IgD-negative memory B cell (primary cell): ENCODE measurements at regions not wholly inside any gene's neighbourhood (a gene's known extent, or its start where the extent isn't known, plus 50 kb on each side); places are given as distances from the start of the nearest gene placed in this dataset.
A peak's percentile ranks its signal among the peaks of the same experiment; 100 is the strongest.
"Not testable (repeated sequence)": the region's sequence is repeated elsewhere in the genome, so short reads cannot be mapped to it uniquely, and the experiment has no call there.

Experiments
- H3K27ac Mint-ChIP-seq, 3 donors: one replicate each; pipeline ENCODE4 v1.8.0; 2020 to 2022; ENCODE audit warnings: mild to moderate bottlenecking in 3 of 3, mixed read lengths in 3 of 3, moderate library complexity in 1 of 3
- H3K27me3 Mint-ChIP-seq: one replicate; pipeline ENCODE4 v1.8.0; 2021; ENCODE audit warnings: mixed read lengths
- H3K36me3 Mint-ChIP-seq: one replicate; pipeline ENCODE4 v1.8.0; 2020; ENCODE audit warnings: mild to moderate bottlenecking, mixed read lengths
- H3K4me1 Mint-ChIP-seq, 3 donors: one replicate each; pipeline ENCODE4 v1.8.0; 2020 to 2022; ENCODE audit warnings: mixed read lengths in 3 of 3, mild to moderate bottlenecking in 1 of 3
- H3K4me3 Mint-ChIP-seq, 4 donors: one replicate each; pipeline ENCODE4 v1.8.0; 2020 to 2022; ENCODE audit warnings: mild to moderate bottlenecking in 4 of 4, mixed read lengths in 4 of 4, moderate library complexity in 3 of 4
- H3K9me3 Mint-ChIP-seq, 3 donors: one replicate each; pipeline ENCODE4 v1.8.0; 2020 to 2021; ENCODE audit warnings: mixed read lengths in 3 of 3, mild to moderate bottlenecking in 1 of 3

DNA sequence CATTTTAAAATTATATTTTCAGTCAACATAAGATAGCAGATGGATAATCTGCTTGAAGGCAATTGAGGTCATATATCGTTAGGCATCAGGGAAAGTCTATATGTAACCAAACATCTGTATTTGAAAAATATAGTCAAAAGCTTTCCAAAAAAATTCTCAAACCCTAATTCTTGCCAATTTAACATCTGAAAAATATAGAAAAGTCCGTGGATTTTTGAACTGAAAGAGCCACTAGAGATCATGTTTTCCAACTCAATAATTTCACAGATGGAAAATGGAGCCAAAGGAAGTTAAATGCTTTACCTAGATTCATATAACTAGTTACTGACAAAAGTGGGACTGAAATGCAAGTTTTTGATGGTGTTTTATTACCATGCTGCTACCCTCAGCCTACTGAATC lies 185.1 kb upstream of the ZNF804A start:
- Mint-ChIP-seq H3K36me3 (no peaks in the 10 kb centered on the region), H3K4me1 (no peaks in the 10 kb centered on the region), H3K4me3 (no peak overlapping the region), H3K9me3 (peaks cover 0 to 2% (median 1%) of the 10 kb centered on the region in 3 donors), H3K27ac (no peak overlapping the region), H3K27me3 (no peaks in the 10 kb centered on the region)

DNA sequence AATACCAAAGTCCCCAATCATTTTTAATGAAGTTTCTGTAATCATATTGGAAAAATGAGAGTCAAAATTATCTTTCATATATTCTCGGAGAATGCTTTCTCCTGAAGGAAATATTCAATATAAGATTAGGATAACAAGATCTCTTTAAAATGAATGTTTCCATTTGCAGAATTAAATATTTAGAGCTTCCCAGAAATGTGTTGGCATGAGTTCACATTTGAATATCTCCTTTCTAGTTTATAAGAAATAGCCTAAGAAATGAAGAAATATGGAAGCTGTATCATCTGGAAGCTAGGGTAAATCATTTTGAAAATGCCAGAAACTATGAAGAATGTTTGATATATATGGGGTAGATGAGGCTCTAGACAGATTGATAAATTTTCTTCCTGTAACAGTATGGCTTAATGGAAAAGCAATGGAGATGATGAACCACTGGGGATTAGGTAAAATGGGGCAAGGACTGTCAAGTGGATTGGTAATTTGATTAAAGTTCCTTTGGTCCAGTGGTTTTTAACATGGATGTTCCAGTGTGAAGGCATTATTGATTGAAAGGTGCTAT lies 184.6 kb upstream of the ZNF804A start:
- Mint-ChIP-seq H3K9me3 (peaks cover 0 to 2% (median 0%) of the 10 kb centered on the region in 3 donors), H3K27me3 (no peaks in the 10 kb centered on the region), H3K27ac (no peak overlapping the region), H3K4me1 (no peaks in the 10 kb centered on the region), H3K36me3 (no peaks in the 10 kb centered on the region), H3K4me3 (no peak overlapping the region)

GRCh38 chr2:184416146-184416913 lies 182.0 kb upstream of the ZNF804A start:
- no peak overlapping the region for H3K4me3 Mint-ChIP-seq
- H3K36me3 Mint-ChIP-seq: no peaks in the 10 kb centered on the region
- H3K27ac Mint-ChIP-seq: no peak overlapping the region
- no peaks in the 10 kb centered on the region for H3K4me1 Mint-ChIP-seq
- H3K27me3 Mint-ChIP-seq: no peaks in the 10 kb centered on the region
- peaks cover 0 to 2% (median 0%) of the 10 kb centered on the region in 3 donors for H3K9me3 Mint-ChIP-seq

GRCh38 chr2:184419744-184420143 lies 178.6 kb upstream of the ZNF804A start:
- Mint-ChIP-seq H3K27me3 (no peaks in the 10 kb centered on the region), H3K4me1 (no peaks in the 10 kb centered on the region), H3K36me3 (no peaks in the 10 kb centered on the region), H3K27ac (no peak overlapping the region), H3K4me3 (no peak overlapping the region), H3K9me3 (peaks cover 0 to 2% (median 0%) of the 10 kb centered on the region in 3 donors)

DNA sequence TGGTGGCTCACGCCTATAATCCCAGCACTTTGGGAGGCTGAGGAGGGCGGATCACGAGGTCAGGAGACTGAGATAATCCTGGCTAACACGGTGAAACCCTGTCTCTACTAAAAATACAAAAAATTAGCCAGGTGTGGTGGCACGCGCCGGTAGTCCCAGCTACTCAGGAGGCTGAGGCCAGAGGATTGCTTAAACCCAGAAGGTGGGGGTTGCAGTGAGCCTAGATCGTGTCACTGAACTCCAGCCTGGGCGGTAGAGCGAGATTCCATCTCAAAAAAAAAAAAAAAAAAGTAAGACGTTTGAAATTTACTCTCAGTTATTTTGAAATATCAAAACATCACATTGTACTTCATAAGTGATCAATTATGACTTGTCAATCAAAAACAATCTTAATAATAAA lies 176.9 kb upstream of the ZNF804A start:
- not testable (repeated sequence) for H3K4me3 Mint-ChIP-seq, H3K27ac Mint-ChIP-seq, H3K27me3 Mint-ChIP-seq, H3K36me3 Mint-ChIP-seq, H3K4me1 Mint-ChIP-seq, H3K9me3 Mint-ChIP-seq

DNA sequence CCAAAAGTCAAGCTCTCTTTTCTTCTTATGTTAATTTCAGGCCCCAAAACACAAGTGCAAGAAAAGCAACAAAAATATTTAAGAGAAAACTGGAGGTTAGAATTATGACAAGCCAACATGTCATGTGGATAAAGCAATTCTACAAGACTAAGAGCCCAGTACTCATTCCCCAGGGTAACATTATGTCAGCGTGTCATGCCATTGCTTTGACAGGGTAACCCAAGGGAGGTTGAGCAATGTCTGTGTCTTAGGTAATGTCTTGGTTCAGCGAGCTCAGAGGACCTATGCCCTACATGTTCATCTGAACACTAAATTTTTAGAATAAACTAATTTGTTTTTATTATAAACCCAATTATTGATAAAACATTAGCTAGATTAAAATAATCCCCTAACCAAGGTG lies 173.2 kb upstream of the ZNF804A start:
- Mint-ChIP-seq H3K9me3 (no peaks in the 10 kb centered on the region), H3K27ac (no peak overlapping the region), H3K36me3 (no peaks in the 10 kb centered on the region), H3K27me3 (no peaks in the 10 kb centered on the region), H3K4me1 (no peaks in the 10 kb centered on the region), H3K4me3 (no peak overlapping the region)

GRCh38 chr2:184444217-184444616 lies 154.1 kb upstream of the ZNF804A start:
- H3K9me3 Mint-ChIP-seq: peaks cover 0 to 1% (median 0%) of the 10 kb centered on the region in 3 donors
- peaks cover 0 to 5% (median 0%) of the 10 kb centered on the region in 3 donors for H3K4me1 Mint-ChIP-seq
- no peak overlapping the region for H3K27ac Mint-ChIP-seq
- no peaks in the 10 kb centered on the region for H3K36me3 Mint-ChIP-seq
- no peaks in the 10 kb centered on the region for H3K27me3 Mint-ChIP-seq
- peak overlapping the region in 1 of 4 donors; percentile 17 for H3K4me3 Mint-ChIP-seq

GRCh38 chr2:184444623-184445223 lies 153.6 kb upstream of the ZNF804A start:
- H3K9me3 Mint-ChIP-seq: peaks cover 0 to 2% (median 0%) of the 10 kb centered on the region in 3 donors
- H3K4me3 Mint-ChIP-seq: no peak overlapping the region
- no peak overlapping the region for H3K27ac Mint-ChIP-seq
- no peaks in the 10 kb centered on the region for H3K36me3 Mint-ChIP-seq
- peaks cover 0 to 5% (median 0%) of the 10 kb centered on the region in 3 donors for H3K4me1 Mint-ChIP-seq
- no peaks in the 10 kb centered on the region for H3K27me3 Mint-ChIP-seq

DNA sequence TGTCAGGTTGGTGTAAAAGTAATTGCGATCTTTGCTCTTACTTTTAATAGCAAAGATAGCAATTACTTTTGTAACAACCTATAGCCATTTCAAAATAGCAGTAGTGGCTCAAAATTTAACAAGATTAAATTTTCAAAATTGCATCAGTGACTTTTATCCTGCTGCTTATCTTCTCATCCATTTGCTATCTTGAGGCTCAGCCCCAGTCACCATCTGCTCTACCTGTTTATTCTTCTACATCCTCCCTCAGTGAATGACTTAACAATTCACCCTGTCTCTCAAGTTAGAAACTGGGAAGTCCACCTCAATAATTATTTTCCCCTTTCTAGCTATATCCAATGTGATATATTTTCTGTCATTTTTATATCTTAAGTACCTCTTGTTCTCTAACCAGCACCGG lies 148.6 kb upstream of the ZNF804A start:
- H3K4me3 Mint-ChIP-seq: no peak overlapping the region
- H3K27ac Mint-ChIP-seq: no peak overlapping the region
- H3K9me3 Mint-ChIP-seq: peaks cover 0 to 2% (median 0%) of the 10 kb centered on the region in 3 donors
- no peaks in the 10 kb centered on the region for H3K4me1 Mint-ChIP-seq
- H3K27me3 Mint-ChIP-seq: no peaks in the 10 kb centered on the region
- H3K36me3 Mint-ChIP-seq: no peaks in the 10 kb centered on the region

DNA sequence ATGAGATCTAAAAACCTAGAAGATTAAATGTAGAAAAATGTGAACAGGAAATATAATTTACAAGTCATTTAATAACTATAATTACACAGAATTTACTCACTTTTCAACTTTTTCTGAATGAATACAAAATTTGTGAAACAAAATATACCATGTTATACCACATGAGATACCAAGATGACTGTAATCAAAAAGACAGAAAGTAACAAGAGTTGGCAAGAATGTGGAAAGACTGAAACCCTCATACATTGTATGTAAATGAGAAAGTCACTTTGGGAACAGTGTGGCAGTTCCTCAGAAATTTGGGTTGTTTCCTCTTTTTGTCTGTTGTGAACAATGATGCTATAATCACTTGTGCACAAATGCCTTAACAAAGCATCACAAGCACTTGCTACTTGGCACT lies 145.4 kb upstream of the ZNF804A start:
- Mint-ChIP-seq H3K27me3 (no peaks in the 10 kb centered on the region), H3K27ac (no peak overlapping the region), H3K9me3 (peaks cover 0 to 2% (median 0%) of the 10 kb centered on the region in 3 donors), H3K4me1 (no peaks in the 10 kb centered on the region), H3K36me3 (no peaks in the 10 kb centered on the region), H3K4me3 (no peak overlapping the region)

DNA sequence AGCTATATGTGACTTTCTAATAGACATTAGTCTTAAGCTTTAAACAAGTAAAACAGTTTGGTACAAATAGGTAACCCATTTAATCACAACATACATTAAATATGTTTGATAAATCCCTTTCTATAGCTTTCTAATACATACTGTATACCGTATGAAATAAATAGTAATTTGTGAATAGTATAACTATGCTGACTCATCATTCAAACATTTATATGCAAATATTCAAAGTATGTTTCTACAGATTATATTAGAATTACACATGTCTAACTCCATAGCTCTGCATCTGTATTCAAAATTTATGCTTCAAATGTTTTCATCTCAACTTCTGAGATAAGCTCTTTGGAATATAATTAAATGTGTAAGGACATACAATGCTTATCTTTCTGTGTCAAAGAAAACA lies 142.7 kb upstream of the ZNF804A start:
- H3K9me3 Mint-ChIP-seq: no peaks in the 10 kb centered on the region
- H3K4me3 Mint-ChIP-seq: no peak overlapping the region
- no peaks in the 10 kb centered on the region for H3K27me3 Mint-ChIP-seq
- H3K27ac Mint-ChIP-seq: no peak overlapping the region
- H3K4me1 Mint-ChIP-seq: no peaks in the 10 kb centered on the region
- H3K36me3 Mint-ChIP-seq: no peaks in the 10 kb centered on the region

DNA sequence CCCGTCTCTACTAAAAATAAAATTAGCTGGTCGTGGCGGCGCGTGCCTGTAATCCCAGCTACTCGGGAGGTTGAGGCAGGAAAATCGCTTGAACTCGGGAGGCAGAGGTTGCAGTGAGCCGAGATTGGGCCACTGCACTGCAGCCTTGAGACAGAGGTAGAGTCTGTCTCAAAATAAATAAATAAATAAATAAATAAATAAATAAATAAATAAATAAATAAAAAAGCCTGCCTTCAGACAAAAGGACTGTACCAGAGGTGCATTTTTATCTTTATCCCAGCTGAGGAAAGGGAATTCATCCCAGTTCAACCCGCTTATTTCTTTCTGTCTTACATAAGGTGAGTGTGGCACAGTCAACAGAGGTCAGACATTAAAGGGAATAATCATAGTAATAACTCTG lies 141.6 kb upstream of the ZNF804A start:
- not testable (repeated sequence) for H3K27me3 Mint-ChIP-seq, H3K4me3 Mint-ChIP-seq, H3K27ac Mint-ChIP-seq, H3K36me3 Mint-ChIP-seq, H3K9me3 Mint-ChIP-seq, H3K4me1 Mint-ChIP-seq

DNA sequence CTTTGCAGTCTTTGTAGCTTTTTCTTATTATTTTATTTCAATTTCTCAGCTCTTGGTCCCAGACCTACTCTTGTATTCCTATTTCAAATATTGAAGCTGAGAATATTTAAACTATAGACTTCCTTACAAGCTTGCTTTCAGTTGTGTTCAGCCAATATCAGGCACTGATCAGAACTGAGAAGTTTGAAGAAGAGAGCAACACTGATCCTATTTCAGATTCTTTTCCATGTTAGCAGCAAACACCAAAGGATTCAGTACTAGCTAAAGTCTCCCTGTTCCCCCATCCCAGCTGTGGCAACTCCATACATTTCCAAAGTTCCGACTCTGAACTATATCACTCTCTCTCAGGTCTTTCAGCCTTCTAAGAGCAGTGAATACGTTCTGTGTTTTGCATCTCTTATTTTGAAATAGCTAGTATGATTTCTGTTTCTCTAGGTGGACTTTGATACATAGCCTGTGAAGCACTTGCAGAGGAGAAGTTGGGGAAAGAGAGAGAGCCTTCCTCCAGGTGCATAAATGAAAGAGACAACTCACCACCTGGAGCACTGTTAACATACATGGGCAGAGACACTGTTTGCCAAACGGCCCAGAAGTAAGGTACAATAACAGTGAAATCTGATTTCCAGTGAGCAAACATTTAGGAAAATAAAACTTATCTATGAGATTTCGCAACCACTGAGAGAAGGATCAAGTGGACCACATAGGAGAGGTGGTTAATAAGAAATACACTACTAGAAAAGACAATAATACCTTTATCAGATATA lies 135.0 kb upstream of the ZNF804A start:
- Mint-ChIP-seq H3K4me1 (peaks cover 0 to 3% (median 0%) of the 10 kb centered on the region in 3 donors), H3K27ac (no peak overlapping the region)

DNA sequence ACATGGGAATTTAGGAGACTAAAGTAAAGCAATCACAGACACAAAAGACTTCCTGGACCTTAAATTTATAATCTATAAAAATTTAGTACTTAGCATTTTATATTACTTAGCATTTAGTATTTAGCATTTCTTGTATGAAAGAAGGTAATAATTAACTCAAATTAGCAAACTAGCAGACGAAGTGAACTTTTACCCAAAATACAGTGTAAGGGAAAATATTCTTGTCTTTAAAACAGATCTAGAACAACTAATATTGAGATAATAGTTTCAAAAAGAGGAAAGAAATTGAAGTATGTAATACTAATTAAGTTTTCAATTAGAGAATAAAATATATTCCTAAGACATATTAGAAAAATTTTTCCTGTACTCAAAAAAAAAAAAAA lies 134.5 kb upstream of the ZNF804A start:
- Mint-ChIP-seq H3K4me1 (peaks cover 0 to 3% (median 0%) of the 10 kb centered on the region in 3 donors), H3K4me3 (no peak overlapping the region), H3K27ac (no peak overlapping the region), H3K36me3 (no peaks in the 10 kb centered on the region), H3K27me3 (no peaks in the 10 kb centered on the region), H3K9me3 (no peaks in the 10 kb centered on the region)

More for the DNA sequence above, 135.0 kb upstream of the ZNF804A start:
- Mint-ChIP-seq H3K9me3 (no peaks in the 10 kb centered on the region), H3K4me3 (no peak overlapping the region), H3K36me3 (no peaks in the 10 kb centered on the region), H3K27me3 (no peaks in the 10 kb centered on the region)

DNA sequence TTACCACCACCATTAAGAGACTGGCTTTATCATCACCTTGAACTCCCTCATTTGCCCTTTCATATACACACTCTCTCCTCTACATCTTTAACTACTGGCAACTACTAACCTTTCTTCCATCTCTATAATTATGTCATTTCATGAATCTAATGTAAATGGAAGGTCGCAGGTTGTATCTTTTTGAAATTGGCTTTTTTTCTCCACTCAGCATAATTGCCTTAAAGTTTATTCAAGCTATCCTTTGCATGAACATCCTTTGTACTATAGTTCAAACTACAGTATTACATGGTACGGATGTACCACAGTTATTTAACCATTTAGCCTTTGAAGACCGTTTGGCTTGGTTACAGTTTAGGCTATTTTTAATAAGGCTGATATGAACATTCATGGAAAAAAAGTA lies 129.5 kb upstream of the ZNF804A start:
- Mint-ChIP-seq H3K4me1 (no peaks in the 10 kb centered on the region), H3K27me3 (no peaks in the 10 kb centered on the region), H3K27ac (no peak overlapping the region), H3K4me3 (no peak overlapping the region), H3K36me3 (no peaks in the 10 kb centered on the region), H3K9me3 (peaks cover 0 to 1% (median 0%) of the 10 kb centered on the region in 3 donors)
